HFFc6 (cell line): ENCODE measurements at regions not wholly inside any gene's neighbourhood (a gene's known extent, or its start where the extent isn't known, plus 50 kb on each side); places are given as distances from the start of the nearest gene placed in this dataset.

Source experiments
- DNase-seq: peaks from one replicate; pipeline ENCODE4 v3.0.0-alpha.2; 2018
- H3K27ac Mint-ChIP-seq: 2 replicates; pipeline ENCODE4 v1.8.0; 2020; ENCODE audit warnings: mild to moderate bottlenecking, mixed read lengths
- H3K27me3 Mint-ChIP-seq: 2 replicates; pipeline ENCODE4 v1.8.0; 2021; ENCODE audit warnings: mild to moderate bottlenecking, moderate library complexity, mixed read lengths; ENCODE audit not compliant: insufficient read depth
- H3K36me3 Mint-ChIP-seq: 2 replicates; pipeline ENCODE4 v1.8.0; 2021; ENCODE audit warnings: low read depth, mixed read lengths
- H3K4me1 Mint-ChIP-seq: 2 replicates; pipeline ENCODE4 v1.8.0; 2020; ENCODE audit warnings: low read depth, mixed read lengths
- H3K4me3 Mint-ChIP-seq: 2 replicates; pipeline ENCODE4 v1.8.0; 2020; ENCODE audit warnings: mild to moderate bottlenecking, moderate library complexity, mixed read lengths
- H3K9me3 Mint-ChIP-seq: 2 replicates; pipeline ENCODE4 v1.8.0; 2020; ENCODE audit warnings: mild to moderate bottlenecking, mixed read lengths
- CTCF ChIP-seq: fragments of 200-600 bp; sonication (generic); IDR thresholded peaks from 2 replicates; pipeline ENCODE4 v1.5.0; 2021; ENCODE audit warnings: antibody characterized with exemption, mild to moderate bottlenecking

- no peak for TF ChIP-seq CTCF
- Mint-ChIP-seq H3K27ac (no peak overlapping the region), H3K4me3 (no peak overlapping the region), H3K36me3 (no peaks in the 10 kb centered on the region), H3K27me3 (no peaks in the 10 kb centered on the region), H3K9me3 (peaks cover 20% of the 10 kb centered on the region), H3K4me1 (no peaks in the 10 kb centered on the region)
- DNase-seq: no peak
These were observed 255.5 kb upstream of the SETBP1 start for GRCh38 chr18:44425161-44425560.

- no peak for TF ChIP-seq CTCF
- no peak for DNase-seq
- Mint-ChIP-seq H3K27ac (no peak overlapping the region), H3K4me3 (no peak overlapping the region), H3K36me3 (no peaks in the 10 kb centered on the region; the same call in 1 of the 2 replicates), H3K27me3 (no peaks in the 10 kb centered on the region), H3K4me1 (no peaks in the 10 kb centered on the region), H3K9me3 (peaks cover 17% of the 10 kb centered on the region)
These were observed 243.1 kb upstream of the SETBP1 start for GRCh38 chr18:44437603-44438002.

- Mint-ChIP-seq H3K9me3 (peaks cover 32% of the 10 kb centered on the region), H3K36me3 (no peaks in the 10 kb centered on the region), H3K4me3 (no peak overlapping the region), H3K27me3 (no peaks in the 10 kb centered on the region), H3K27ac (no peak overlapping the region), H3K4me1 (no peaks in the 10 kb centered on the region)
- no peak for DNase-seq
- no peak for TF ChIP-seq CTCF
These were observed 230.5 kb upstream of the SETBP1 start for GRCh38 chr18:44450226-44450625.

- H3K27me3 Mint-ChIP-seq: no peaks in the 10 kb centered on the region
- no peaks in the 10 kb centered on the region for H3K4me1 Mint-ChIP-seq
- no peak overlapping the region for H3K27ac Mint-ChIP-seq
- H3K36me3 Mint-ChIP-seq: no peaks in the 10 kb centered on the region
- H3K4me3 Mint-ChIP-seq: no peak overlapping the region
- no peak for TF ChIP-seq CTCF
- peaks cover 31% of the 10 kb centered on the region for H3K9me3 Mint-ChIP-seq
- DNase-seq: no peak
These were observed 228.3 kb upstream of the SETBP1 start for GRCh38 chr18:44452346-44452745.

GRCh38 chr18:44453505-44453904 lies 227.2 kb upstream of the SETBP1 start:
- Mint-ChIP-seq H3K9me3 (peaks cover 39% of the 10 kb centered on the region), H3K27ac (no peak overlapping the region), H3K4me1 (no peaks in the 10 kb centered on the region; the same call in 1 of the 2 replicates), H3K27me3 (no peaks in the 10 kb centered on the region), H3K4me3 (no peak overlapping the region), H3K36me3 (no peaks in the 10 kb centered on the region)
- no peak for TF ChIP-seq CTCF
- peak; percentile 25 for DNase-seq

GRCh38 chr18:44458777-44459176 lies 221.9 kb upstream of the SETBP1 start:
- peak; percentile 31 for DNase-seq
- Mint-ChIP-seq H3K9me3 (peaks cover 34% of the 10 kb centered on the region), H3K36me3 (no peaks in the 10 kb centered on the region), H3K4me3 (no peak overlapping the region), H3K4me1 (no peaks in the 10 kb centered on the region; the same call in 1 of the 2 replicates), H3K27ac (no peak overlapping the region), H3K27me3 (no peaks in the 10 kb centered on the region)
- TF ChIP-seq CTCF: no peak
